ENCODE measurements at regions not wholly inside any gene's neighbourhood (a gene's known extent, or its start where the extent isn't known, plus 50 kb on each side); places are given as distances from the start of the nearest gene placed in this dataset.
"Not testable (repeated sequence)": the region's sequence is repeated elsewhere in the genome, so short reads cannot be mapped to it uniquely, and the experiment has no call there.

GRCh38 chr13:40373608-40374007 lies 292.8 kb downstream of the FOXO1 start:
- H3K27ac ChIP-seq (ENCODE audit: low read length); H3K4me3 ChIP-seq (ENCODE audit: low read length in 2 of 2); H3K36me3 ChIP-seq (ENCODE audit: control insufficient read depth in 2 of 2, insufficient read depth in 2 of 2, low read length in 2 of 2); H3K9me3 ChIP-seq (ENCODE audit: control insufficient read depth in 2 of 2, low read length in 2 of 2); H3K9ac ChIP-seq (ENCODE audit: low read length in 2 of 2); H3K4me1 ChIP-seq (ENCODE audit: control insufficient read depth, insufficient read depth, low read length); H3K27me3 ChIP-seq (ENCODE audit: control insufficient read depth in 1 of 2, insufficient read depth in 2 of 2, low read length in 2 of 2): not testable (repeated sequence)

- no peak overlapping the region for H3K9ac ChIP-seq (ENCODE audit: low read length in 2 of 2)
- no peak overlapping the region for H3K4me3 ChIP-seq (ENCODE audit: low read length in 2 of 2)
- no peak overlapping the region for H3K27ac ChIP-seq (ENCODE audit: low read length)
- no peaks in the 10 kb centered on the region for H3K36me3 ChIP-seq (ENCODE audit: control insufficient read depth in 2 of 2, insufficient read depth in 2 of 2, low read length in 2 of 2)
- no peaks in the 10 kb centered on the region for H3K4me1 ChIP-seq (ENCODE audit: control insufficient read depth, insufficient read depth, low read length)
- H3K9me3 ChIP-seq (ENCODE audit: control insufficient read depth in 2 of 2, low read length in 2 of 2): no peaks in the 10 kb centered on the region
- H3K27me3 ChIP-seq (ENCODE audit: control insufficient read depth in 1 of 2, insufficient read depth in 2 of 2, low read length in 2 of 2): no peaks in the 10 kb centered on the region
These were observed 290.8 kb downstream of the FOXO1 start for GRCh38 chr13:40375489-40376171.

- no peaks in the 10 kb centered on the region for H3K36me3 ChIP-seq (ENCODE audit: control insufficient read depth in 2 of 2, insufficient read depth in 2 of 2, low read length in 2 of 2)
- no peaks in the 10 kb centered on the region for H3K9me3 ChIP-seq (ENCODE audit: control insufficient read depth in 2 of 2, low read length in 2 of 2)
- no peaks in the 10 kb centered on the region for H3K27me3 ChIP-seq (ENCODE audit: control insufficient read depth in 1 of 2, insufficient read depth in 2 of 2, low read length in 2 of 2)
- no peak overlapping the region for H3K27ac ChIP-seq (ENCODE audit: low read length)
- H3K4me3 ChIP-seq (ENCODE audit: low read length in 2 of 2): no peak overlapping the region
- H3K4me1 ChIP-seq (ENCODE audit: control insufficient read depth, insufficient read depth, low read length): no peaks in the 10 kb centered on the region
- H3K9ac ChIP-seq (ENCODE audit: low read length in 2 of 2): no peak overlapping the region
These were observed 290.1 kb downstream of the FOXO1 start for GRCh38 chr13:40376296-40376849.

- Histone ChIP-seq H3K27ac (ENCODE audit: low read length) (no peak overlapping the region), H3K36me3 (ENCODE audit: control insufficient read depth in 2 of 2, insufficient read depth in 2 of 2, low read length in 2 of 2) (no peaks in the 10 kb centered on the region), H3K4me3 (ENCODE audit: low read length in 2 of 2) (no peak overlapping the region), H3K9me3 (ENCODE audit: control insufficient read depth in 2 of 2, low read length in 2 of 2) (no peaks in the 10 kb centered on the region), H3K9ac (ENCODE audit: low read length in 2 of 2) (no peak overlapping the region), H3K27me3 (ENCODE audit: control insufficient read depth in 1 of 2, insufficient read depth in 2 of 2, low read length in 2 of 2) (no peaks in the 10 kb centered on the region), H3K4me1 (ENCODE audit: control insufficient read depth, insufficient read depth, low read length) (no peaks in the 10 kb centered on the region)
These were observed 289.4 kb downstream of the FOXO1 start for GRCh38 chr13:40376867-40377535.

GRCh38 chr13:40377783-40378182 lies 288.7 kb downstream of the FOXO1 start:
- Histone ChIP-seq H3K9ac (ENCODE audit: low read length in 2 of 2) (no peak overlapping the region), H3K4me3 (ENCODE audit: low read length in 2 of 2) (no peak overlapping the region), H3K9me3 (ENCODE audit: control insufficient read depth in 2 of 2, low read length in 2 of 2) (no peaks in the 10 kb centered on the region), H3K36me3 (ENCODE audit: control insufficient read depth in 2 of 2, insufficient read depth in 2 of 2, low read length in 2 of 2) (no peaks in the 10 kb centered on the region), H3K27me3 (ENCODE audit: control insufficient read depth in 1 of 2, insufficient read depth in 2 of 2, low read length in 2 of 2) (no peaks in the 10 kb centered on the region), H3K27ac (ENCODE audit: low read length) (no peak overlapping the region), H3K4me1 (ENCODE audit: control insufficient read depth, insufficient read depth, low read length) (no peaks in the 10 kb centered on the region)

DNA sequence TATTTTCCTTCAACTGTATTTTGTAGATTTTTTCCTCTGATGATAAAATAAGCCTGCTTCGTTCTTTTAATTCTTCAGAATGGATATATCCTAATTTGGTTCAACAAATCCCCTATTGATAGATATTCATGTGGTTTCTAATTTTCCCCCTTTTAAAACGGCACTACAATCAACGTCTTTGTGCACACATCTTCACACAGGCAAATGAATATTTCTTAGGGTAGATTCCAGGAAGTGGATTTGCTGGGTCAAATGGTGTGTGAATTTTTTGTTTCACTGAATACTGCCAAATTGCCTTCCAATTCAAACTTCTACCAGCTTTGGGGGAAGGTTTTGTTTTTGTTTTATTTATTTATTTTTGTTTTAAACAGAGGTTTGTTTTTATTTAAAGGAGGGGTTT lies 287.2 kb downstream of the FOXO1 start:
- H3K9ac ChIP-seq (ENCODE audit: low read length in 2 of 2): no peak overlapping the region
- H3K9me3 ChIP-seq (ENCODE audit: control insufficient read depth in 2 of 2, low read length in 2 of 2): no peaks in the 10 kb centered on the region
- H3K4me1 ChIP-seq (ENCODE audit: control insufficient read depth, insufficient read depth, low read length): no peaks in the 10 kb centered on the region
- no peaks in the 10 kb centered on the region for H3K36me3 ChIP-seq (ENCODE audit: control insufficient read depth in 2 of 2, insufficient read depth in 2 of 2, low read length in 2 of 2)
- no peak overlapping the region for H3K27ac ChIP-seq (ENCODE audit: low read length)
- H3K4me3 ChIP-seq (ENCODE audit: low read length in 2 of 2): no peak overlapping the region
- no peaks in the 10 kb centered on the region for H3K27me3 ChIP-seq (ENCODE audit: control insufficient read depth in 1 of 2, insufficient read depth in 2 of 2, low read length in 2 of 2)

GRCh38 chr13:40379794-40380578 lies 286.5 kb downstream of the FOXO1 start:
- H3K36me3 ChIP-seq (ENCODE audit: control insufficient read depth in 2 of 2, insufficient read depth in 2 of 2, low read length in 2 of 2): no peaks in the 10 kb centered on the region
- no peak overlapping the region for H3K27ac ChIP-seq (ENCODE audit: low read length)
- H3K4me3 ChIP-seq (ENCODE audit: low read length in 2 of 2): no peak overlapping the region
- H3K9ac ChIP-seq (ENCODE audit: low read length in 2 of 2): no peak overlapping the region
- no peaks in the 10 kb centered on the region for H3K4me1 ChIP-seq (ENCODE audit: control insufficient read depth, insufficient read depth, low read length)
- no peaks in the 10 kb centered on the region for H3K9me3 ChIP-seq (ENCODE audit: control insufficient read depth in 2 of 2, low read length in 2 of 2)
- no peaks in the 10 kb centered on the region for H3K27me3 ChIP-seq (ENCODE audit: control insufficient read depth in 1 of 2, insufficient read depth in 2 of 2, low read length in 2 of 2)

DNA sequence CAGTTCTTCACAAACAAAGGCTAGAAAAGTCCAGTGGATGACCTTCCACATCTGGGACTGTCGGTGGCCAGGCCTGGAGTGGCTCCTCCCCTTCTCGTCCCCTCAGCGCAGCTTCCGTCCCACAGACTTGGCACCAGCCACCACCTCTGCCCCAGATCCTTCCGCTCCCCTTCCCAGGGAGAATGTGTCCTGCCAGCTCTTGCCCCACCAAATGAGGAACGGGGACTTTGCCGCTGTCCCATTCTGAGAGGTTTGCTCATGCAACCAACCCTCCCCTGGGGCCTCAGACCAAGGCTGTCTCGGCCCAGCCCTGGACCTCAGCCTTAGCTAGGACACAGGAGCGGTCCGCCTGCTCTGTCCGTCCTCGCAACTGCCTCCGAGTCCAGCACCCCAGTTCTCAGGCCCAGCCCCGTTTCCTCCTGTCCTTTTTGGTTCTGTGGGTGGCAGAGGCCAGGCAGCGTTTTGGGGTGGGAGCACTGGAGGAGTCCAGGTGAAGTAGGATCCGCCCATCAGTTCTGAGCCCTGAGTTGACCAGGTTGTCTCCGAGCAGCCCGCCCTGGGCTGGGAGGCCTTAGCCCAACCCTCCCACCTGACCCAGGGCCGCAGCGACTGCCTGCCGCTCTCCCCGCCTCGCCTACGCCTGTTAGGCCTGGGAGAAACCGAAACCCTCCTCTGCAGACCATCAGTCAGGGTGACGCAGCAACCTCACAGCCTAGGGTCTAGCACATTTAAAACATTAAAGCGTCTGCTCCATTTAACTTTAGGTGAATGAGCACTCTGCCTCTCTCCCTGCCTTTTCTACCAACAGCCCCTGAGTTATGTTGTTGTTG lies 284.3 kb downstream of the FOXO1 start:
- no peaks in the 10 kb centered on the region for H3K27me3 ChIP-seq (ENCODE audit: control insufficient read depth in 1 of 2, insufficient read depth in 2 of 2, low read length in 2 of 2)
- H3K9me3 ChIP-seq (ENCODE audit: control insufficient read depth in 2 of 2, low read length in 2 of 2): no peaks in the 10 kb centered on the region
- no peak overlapping the region for H3K9ac ChIP-seq (ENCODE audit: low read length in 2 of 2)
- no peak overlapping the region for H3K4me3 ChIP-seq (ENCODE audit: low read length in 2 of 2)
- H3K4me1 ChIP-seq (ENCODE audit: control insufficient read depth, insufficient read depth, low read length): no peaks in the 10 kb centered on the region
- no peaks in the 10 kb centered on the region for H3K36me3 ChIP-seq (ENCODE audit: control insufficient read depth in 2 of 2, insufficient read depth in 2 of 2, low read length in 2 of 2)
- H3K27ac ChIP-seq (ENCODE audit: low read length): no peak overlapping the region

DNA sequence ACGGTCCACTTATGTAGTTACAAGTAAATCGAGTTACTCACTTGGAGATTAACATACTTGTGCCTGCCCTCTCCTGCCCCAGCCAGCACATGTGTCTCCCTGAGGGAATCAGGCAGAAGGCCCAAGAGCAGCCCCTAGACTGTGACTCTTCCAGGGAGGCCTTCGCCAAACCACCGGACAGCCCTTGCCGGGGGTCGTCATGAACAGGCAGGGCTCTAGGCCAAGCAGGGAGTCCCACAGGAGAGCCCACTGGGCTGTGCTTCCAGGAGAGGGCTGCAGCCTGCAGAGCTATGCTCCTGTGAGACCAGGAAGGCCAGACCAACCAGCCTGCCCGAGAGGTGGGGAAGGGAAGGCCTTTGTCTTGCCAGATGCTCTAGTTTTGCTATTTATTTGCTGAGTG lies 283.3 kb downstream of the FOXO1 start:
- Histone ChIP-seq H3K4me1 (ENCODE audit: control insufficient read depth, insufficient read depth, low read length) (no peaks in the 10 kb centered on the region), H3K9me3 (ENCODE audit: control insufficient read depth in 2 of 2, low read length in 2 of 2) (no peaks in the 10 kb centered on the region), H3K9ac (ENCODE audit: low read length in 2 of 2) (no peak overlapping the region), H3K27me3 (ENCODE audit: control insufficient read depth in 1 of 2, insufficient read depth in 2 of 2, low read length in 2 of 2) (no peaks in the 10 kb centered on the region), H3K4me3 (ENCODE audit: low read length in 2 of 2) (no peak overlapping the region), H3K36me3 (ENCODE audit: control insufficient read depth in 2 of 2, insufficient read depth in 2 of 2, low read length in 2 of 2) (no peaks in the 10 kb centered on the region), H3K27ac (ENCODE audit: low read length) (no peak overlapping the region)

DNA sequence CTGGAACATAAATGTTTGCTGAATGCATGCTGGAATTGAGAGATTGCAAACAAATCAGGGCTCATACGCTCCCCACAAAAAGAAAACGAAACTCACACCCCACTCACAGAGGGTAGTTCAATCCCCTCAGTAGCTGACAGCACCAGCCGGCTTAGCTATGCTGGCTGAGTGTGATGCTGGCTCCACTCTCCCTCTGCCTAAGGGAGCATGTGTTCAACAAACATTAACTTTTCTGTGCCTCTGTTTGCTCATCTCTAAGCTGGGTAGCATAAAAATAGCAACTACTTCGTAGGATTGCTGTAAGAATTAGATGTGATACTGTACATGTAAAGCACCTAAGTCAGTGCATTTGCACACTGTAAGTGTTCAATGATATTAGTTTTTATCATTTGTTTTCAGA lies 282.6 kb downstream of the FOXO1 start:
- H3K4me3 ChIP-seq (ENCODE audit: low read length in 2 of 2): no peak overlapping the region
- H3K27ac ChIP-seq (ENCODE audit: low read length): no peak overlapping the region
- no peak overlapping the region for H3K9ac ChIP-seq (ENCODE audit: low read length in 2 of 2)
- H3K9me3 ChIP-seq (ENCODE audit: control insufficient read depth in 2 of 2, low read length in 2 of 2): no peaks in the 10 kb centered on the region
- no peaks in the 10 kb centered on the region for H3K4me1 ChIP-seq (ENCODE audit: control insufficient read depth, insufficient read depth, low read length)
- H3K36me3 ChIP-seq (ENCODE audit: control insufficient read depth in 2 of 2, insufficient read depth in 2 of 2, low read length in 2 of 2): no peaks in the 10 kb centered on the region
- H3K27me3 ChIP-seq (ENCODE audit: control insufficient read depth in 1 of 2, insufficient read depth in 2 of 2, low read length in 2 of 2): peaks cover 0 to 2% of the 10 kb centered on the region in 2 donors
